Activated CD4-positive, alpha-beta memory T cell treated with anti-CD3 and anti-CD28 coated beads for 36 hours (primary cell): ENCODE measurements at regions not wholly inside any gene's neighbourhood (a gene's known extent, or its start where the extent isn't known, plus 50 kb on each side); places are given as distances from the start of the nearest gene placed in this dataset.

Source experiments
- CTCF ChIA-PET: fragments of 350-600 bp; sonication (Branson Sonifier 250); formaldehyde crosslinking; loops from one replicate; lab custom pipeline; 2021; ENCODE audit warnings: antibody characterized with exemption, inconsistent platforms; lab: Charles Lee
- POLR2A ChIA-PET: fragments of 350-600 bp; sonication (Branson Sonifier 250); formaldehyde crosslinking; loops from one replicate; lab custom pipeline; 2021; ENCODE audit warnings: antibody characterized with exemption; lab: Charles Lee
- DNase-seq: peaks from one replicate; pipeline ENCODE4 v3.0.0-alpha.2; 2020
- H3K27ac Mint-ChIP-seq: one replicate; pipeline ENCODE4 v1.8.0; 2021; ENCODE audit warnings: mixed read lengths
- H3K27me3 Mint-ChIP-seq: one replicate; pipeline ENCODE4 v1.8.0; 2021; ENCODE audit warnings: mixed read lengths
- H3K36me3 Mint-ChIP-seq: one replicate; pipeline ENCODE4 v1.8.0; 2021; ENCODE audit warnings: mixed read lengths
- H3K4me1 Mint-ChIP-seq: one replicate; pipeline ENCODE4 v1.8.0; 2021; ENCODE audit warnings: low read depth, mixed read lengths
- H3K4me3 Mint-ChIP-seq: one replicate; pipeline ENCODE4 v1.8.0; 2021; ENCODE audit warnings: mild to moderate bottlenecking, mixed read lengths
- H3K9me3 Mint-ChIP-seq: one replicate; pipeline ENCODE4 v1.8.0; 2021; ENCODE audit warnings: mixed read lengths
- intact Hi-C: fragments of 100-400 bp; cut with micrococcal nuclease; formaldehyde crosslinking; loops from one replicate; pipeline ENCODE4 v1.15.1; 2023

GRCh38 chr12:16972923-16973770 lies 367.2 kb upstream of the LMO3 start:
- Mint-ChIP-seq H3K9me3 (peaks cover 12% of the 10 kb centered on the region), H3K27me3 (no peaks in the 10 kb centered on the region), H3K36me3 (no peaks in the 10 kb centered on the region), H3K4me1 (no peaks in the 10 kb centered on the region), H3K27ac (no peak overlapping the region), H3K4me3 (no peak overlapping the region)
- POLR2A ChIA-PET: interaction anchor here (0.5 kb wide), 1 partner anchor 42 kb away, joined by 3 read pairs; no protein-coding TSS in a partner anchor
- CTCF ChIA-PET: no interaction called here
- DNase-seq: no peak
- intact Hi-C loops: no loop called here

GRCh38 chr12:16962889-16963288 lies 356.9 kb upstream of the LMO3 start:
- intact Hi-C loops: no loop called here
- ChIA-PET CTCF (no interaction called here), POLR2A (no interaction called here)
- Mint-ChIP-seq H3K4me1 (no peaks in the 10 kb centered on the region), H3K27ac (no peak overlapping the region), H3K4me3 (no peak overlapping the region), H3K36me3 (no peaks in the 10 kb centered on the region), H3K27me3 (no peaks in the 10 kb centered on the region), H3K9me3 (peaks cover 10% of the 10 kb centered on the region)
- DNase-seq: no peak

- Mint-ChIP-seq H3K4me3 (no peak overlapping the region), H3K4me1 (no peaks in the 10 kb centered on the region), H3K27me3 (no peaks in the 10 kb centered on the region), H3K36me3 (no peaks in the 10 kb centered on the region), H3K27ac (no peak overlapping the region), H3K9me3 (peaks cover 29% of the 10 kb centered on the region)
- CTCF ChIA-PET: no interaction called here
- intact Hi-C loops: no loop called here
- POLR2A ChIA-PET: no interaction called here
- no peak for DNase-seq
These were observed 349.2 kb upstream of the LMO3 start for GRCh38 chr12:16955083-16955657.

- intact Hi-C loops: no loop called here
- no peak overlapping the region for H3K27ac Mint-ChIP-seq
- no peak for DNase-seq
- no peaks in the 10 kb centered on the region for H3K4me1 Mint-ChIP-seq
- H3K4me3 Mint-ChIP-seq: no peak overlapping the region
- no peaks in the 10 kb centered on the region for H3K36me3 Mint-ChIP-seq
- ChIA-PET CTCF (no interaction called here), POLR2A (no interaction called here)
- no peaks in the 10 kb centered on the region for H3K27me3 Mint-ChIP-seq
- H3K9me3 Mint-ChIP-seq: peaks cover 18% of the 10 kb centered on the region
These were observed 344.1 kb upstream of the LMO3 start for GRCh38 chr12:16949871-16950667.

GRCh38 chr12:16949371-16949770 lies 343.4 kb upstream of the LMO3 start:
- Mint-ChIP-seq H3K4me1 (no peaks in the 10 kb centered on the region), H3K4me3 (no peak overlapping the region), H3K27me3 (no peaks in the 10 kb centered on the region), H3K9me3 (peaks cover 14% of the 10 kb centered on the region), H3K36me3 (no peaks in the 10 kb centered on the region), H3K27ac (no peak overlapping the region)
- ChIA-PET CTCF (no interaction called here), POLR2A (no interaction called here)
- DNase-seq: no peak
- intact Hi-C loops: no loop called here

- no peaks in the 10 kb centered on the region for H3K36me3 Mint-ChIP-seq
- CTCF ChIA-PET: no interaction called here
These were observed 340.7 kb upstream of the LMO3 start for GRCh38 chr12:16946704-16947103.

GRCh38 chr12:16939871-16940306 lies 333.9 kb upstream of the LMO3 start:
- Mint-ChIP-seq H3K4me3 (no peak overlapping the region), H3K27me3 (no peaks in the 10 kb centered on the region), H3K36me3 (no peaks in the 10 kb centered on the region), H3K27ac (no peak overlapping the region), H3K9me3 (peaks cover 40% of the 10 kb centered on the region), H3K4me1 (no peaks in the 10 kb centered on the region)
- intact Hi-C loops: no loop called here
- CTCF ChIA-PET: no interaction called here
- POLR2A ChIA-PET: no interaction called here
- peak; percentile 18 for DNase-seq

More at GRCh38 chr12:16946704-16947103, 340.7 kb upstream of the LMO3 start:
- Mint-ChIP-seq H3K4me3 (no peak overlapping the region), H3K27ac (no peak overlapping the region), H3K4me1 (no peaks in the 10 kb centered on the region), H3K9me3 (peaks cover 4% of the 10 kb centered on the region), H3K27me3 (no peaks in the 10 kb centered on the region)
- intact Hi-C loops: no loop called here
- no peak for DNase-seq
- POLR2A ChIA-PET: no interaction called here

- CTCF ChIA-PET: no interaction called here
- intact Hi-C loops: no loop called here
- Mint-ChIP-seq H3K9me3 (peaks cover 30% of the 10 kb centered on the region), H3K27me3 (no peaks in the 10 kb centered on the region), H3K4me3 (no peak overlapping the region), H3K27ac (no peak overlapping the region), H3K4me1 (no peaks in the 10 kb centered on the region), H3K36me3 (no peaks in the 10 kb centered on the region)
- POLR2A ChIA-PET: no interaction called here
- no peak for DNase-seq
These were observed 321.3 kb upstream of the LMO3 start for GRCh38 chr12:16927259-16927658.

GRCh38 chr12:16920451-16920850 lies 314.5 kb upstream of the LMO3 start:
- no peak overlapping the region for H3K27ac Mint-ChIP-seq
- no peak for DNase-seq
- H3K4me3 Mint-ChIP-seq: no peak overlapping the region
- intact Hi-C loops: no loop called here
- H3K27me3 Mint-ChIP-seq: no peaks in the 10 kb centered on the region
- peaks cover 40% of the 10 kb centered on the region for H3K9me3 Mint-ChIP-seq
- CTCF ChIA-PET: no interaction called here
- no peaks in the 10 kb centered on the region for H3K36me3 Mint-ChIP-seq
- H3K4me1 Mint-ChIP-seq: no peaks in the 10 kb centered on the region
- POLR2A ChIA-PET: no interaction called here

- Mint-ChIP-seq H3K27me3 (no peaks in the 10 kb centered on the region), H3K4me1 (no peaks in the 10 kb centered on the region), H3K9me3 (peaks cover 39% of the 10 kb centered on the region), H3K4me3 (no peak overlapping the region), H3K27ac (no peak overlapping the region), H3K36me3 (no peaks in the 10 kb centered on the region)
- intact Hi-C loops: no loop called here
- CTCF ChIA-PET: no interaction called here
- DNase-seq: no peak
- POLR2A ChIA-PET: no interaction called here
These were observed 313.6 kb upstream of the LMO3 start for GRCh38 chr12:16919551-16919950.

- Mint-ChIP-seq H3K27me3 (no peaks in the 10 kb centered on the region), H3K36me3 (no peaks in the 10 kb centered on the region), H3K4me1 (no peaks in the 10 kb centered on the region), H3K27ac (no peak overlapping the region), H3K4me3 (no peak overlapping the region), H3K9me3 (peaks cover 31% of the 10 kb centered on the region)
- ChIA-PET POLR2A (no interaction called here), CTCF (no interaction called here)
- DNase-seq: no peak
- intact Hi-C loops: no loop called here
These were observed 308.9 kb upstream of the LMO3 start for GRCh38 chr12:16914853-16915252.

- intact Hi-C loops: no loop called here
- H3K4me1 Mint-ChIP-seq: no peaks in the 10 kb centered on the region
- no peak overlapping the region for H3K4me3 Mint-ChIP-seq
- no peak overlapping the region for H3K27ac Mint-ChIP-seq
- no peak for DNase-seq
- CTCF ChIA-PET: no interaction called here
- POLR2A ChIA-PET: no interaction called here
- no peaks in the 10 kb centered on the region for H3K27me3 Mint-ChIP-seq
- peaks cover 29% of the 10 kb centered on the region for H3K9me3 Mint-ChIP-seq
- H3K36me3 Mint-ChIP-seq: no peaks in the 10 kb centered on the region
These were observed 308.0 kb upstream of the LMO3 start for GRCh38 chr12:16913832-16914490.
